Brain microvascular endothelial cell (primary cell): ENCODE measurements at regions not wholly inside any gene's neighbourhood (a gene's known extent, or its start where the extent isn't known, plus 50 kb on each side); places are given as distances from the start of the nearest gene placed in this dataset.

Experiments
- DNase-seq: peaks from one replicate; pipeline ENCODE4 v3.0.0-alpha.2; 2020
- H3K27ac ChIP-seq: fragments of 250-450 bp; sonication (Bioruptor Pico); 2 replicates; pipeline ENCODE4 v1.5.1; 2020; ENCODE audit warnings: mild to moderate bottlenecking, moderate library complexity
- H3K27me3 ChIP-seq: fragments of 250-450 bp; sonication (Bioruptor Pico); replicated peaks from 2 replicates; pipeline ENCODE4 v1.5.1; 2020; ENCODE audit warnings: mild to moderate bottlenecking
- H3K36me3 ChIP-seq: fragments of 250-450 bp; sonication (Bioruptor Pico); replicated peaks from 2 replicates; pipeline ENCODE4 v1.5.1; 2020; ENCODE audit warnings: mild to moderate bottlenecking
- H3K4me3 ChIP-seq: 2 replicates; pipeline ENCODE4 v1.5.1; 2011; ENCODE audit warnings: low read depth, mild to moderate bottlenecking, control low read depth, low read length, moderate library complexity
- CTCF ChIP-seq: IDR thresholded peaks from 2 replicates; pipeline ENCODE4 v1.5.1; 2011; ENCODE audit warnings: low read depth, mild to moderate bottlenecking, moderate library complexity, low read length, control low read depth, inconsistent platforms; ENCODE audit errors: missing control alignments
- in situ Hi-C: cut with HindIII; loops from 2 replicates; pipeline ENCODE4 v1.10.0; 2017; ENCODE audit warnings: low sequenced_read_pairs, low pct_ligation_motif_present

DNA sequence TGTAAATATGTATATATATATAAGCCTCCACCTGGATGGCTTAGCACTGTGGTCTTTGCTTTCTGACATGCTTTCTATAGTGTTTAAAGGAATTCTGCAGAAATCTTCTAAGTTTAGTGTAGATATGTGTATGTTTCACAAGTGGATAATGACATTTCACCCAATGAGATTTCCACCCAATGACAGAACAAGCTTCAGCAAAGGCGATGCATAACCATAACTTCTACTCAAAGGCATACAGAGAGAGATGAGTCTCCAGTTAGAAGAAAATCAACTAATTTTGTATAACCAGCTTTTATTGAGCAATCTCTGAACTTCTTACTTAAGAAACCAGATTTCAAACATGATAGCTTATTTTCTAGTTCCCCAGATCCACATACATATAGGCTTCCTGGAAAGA is 134.0 kb downstream of the DYRK2 start:
- no peak for TF ChIP-seq CTCF

DNA sequence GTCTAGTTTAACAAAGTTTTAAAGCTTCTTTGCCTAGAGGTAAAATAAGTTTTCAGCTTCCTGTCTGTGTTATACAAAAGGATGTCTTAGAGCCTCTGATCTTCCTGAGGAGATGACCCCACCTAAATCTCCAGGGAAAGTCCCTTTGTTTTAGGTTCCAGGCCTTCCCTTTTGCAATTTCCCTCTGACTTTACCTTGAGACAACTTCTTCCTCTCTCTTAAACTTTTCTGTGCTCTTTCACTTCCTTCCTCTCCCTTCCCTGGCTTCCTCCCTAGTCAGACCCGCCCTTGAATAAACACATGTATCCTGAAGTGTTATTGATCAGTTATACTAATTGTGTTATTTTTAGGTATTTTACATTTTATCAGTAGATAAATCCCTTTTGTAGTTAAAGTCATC is 134.8 kb downstream of the DYRK2 start:
- no peak overlapping the region for H3K27ac ChIP-seq
- no peak for TF ChIP-seq CTCF
- in situ Hi-C loops = no loop called here

More for the DNA sequence above, 134.0 kb downstream of the DYRK2 start:
- in situ Hi-C loops = no loop called here
- H3K36me3 ChIP-seq = no peaks in the 10 kb centered on the region
- no peaks in the 10 kb centered on the region for H3K27me3 ChIP-seq
- H3K4me3 ChIP-seq = no peak overlapping the region
- H3K27ac ChIP-seq = no peak overlapping the region
- DNase-seq = no peak

GRCh38 chr12:67784831-67785230 is 136.3 kb downstream of the DYRK2 start:
- in situ Hi-C loops = no loop called here
- DNase-seq = no peak

More for the DNA sequence above, 134.8 kb downstream of the DYRK2 start:
- Histone ChIP-seq H3K36me3 (no peaks in the 10 kb centered on the region), H3K27me3 (no peaks in the 10 kb centered on the region), H3K4me3 (no peak overlapping the region)
- DNase-seq = no peak

DNA sequence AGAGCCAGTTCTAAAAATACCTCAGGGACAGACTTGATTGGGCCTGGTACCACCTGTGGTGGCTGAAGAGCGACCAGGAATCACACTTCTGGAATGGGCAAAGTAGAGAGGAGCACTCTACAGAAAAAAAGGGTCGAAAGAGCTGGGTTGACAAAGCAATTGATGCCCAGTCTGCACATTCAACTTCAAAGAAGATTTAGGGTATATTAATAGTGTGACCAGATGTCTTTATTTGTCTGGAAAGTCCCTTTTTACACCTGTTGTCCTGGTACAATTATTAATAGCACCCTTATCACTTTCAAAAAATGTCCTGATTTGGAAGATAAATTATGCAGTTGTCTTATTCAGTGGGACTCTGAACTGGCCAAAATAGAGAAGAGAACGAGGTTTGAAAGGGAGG is 137.5 kb downstream of the DYRK2 start:
- Histone ChIP-seq H3K27me3 (no peaks in the 10 kb centered on the region), H3K36me3 (no peaks in the 10 kb centered on the region), H3K27ac (no peak overlapping the region), H3K4me3 (no peak overlapping the region)
- TF ChIP-seq CTCF = no peak
- no peak for DNase-seq
- in situ Hi-C loops = no loop called here

More at GRCh38 chr12:67784831-67785230, 136.3 kb downstream of the DYRK2 start:
- no peak overlapping the region for H3K4me3 ChIP-seq
- no peak for TF ChIP-seq CTCF
- no peaks in the 10 kb centered on the region for H3K27me3 ChIP-seq
- H3K27ac ChIP-seq = no peak overlapping the region
- no peaks in the 10 kb centered on the region for H3K36me3 ChIP-seq

GRCh38 chr12:67788118-67788517 is 139.6 kb downstream of the DYRK2 start:
- no peak for TF ChIP-seq CTCF
- Histone ChIP-seq H3K27me3 (no peaks in the 10 kb centered on the region), H3K4me3 (no peak overlapping the region), H3K27ac (no peak overlapping the region), H3K36me3 (no peaks in the 10 kb centered on the region)
- in situ Hi-C loops = no loop called here
- no peak for DNase-seq

DNA sequence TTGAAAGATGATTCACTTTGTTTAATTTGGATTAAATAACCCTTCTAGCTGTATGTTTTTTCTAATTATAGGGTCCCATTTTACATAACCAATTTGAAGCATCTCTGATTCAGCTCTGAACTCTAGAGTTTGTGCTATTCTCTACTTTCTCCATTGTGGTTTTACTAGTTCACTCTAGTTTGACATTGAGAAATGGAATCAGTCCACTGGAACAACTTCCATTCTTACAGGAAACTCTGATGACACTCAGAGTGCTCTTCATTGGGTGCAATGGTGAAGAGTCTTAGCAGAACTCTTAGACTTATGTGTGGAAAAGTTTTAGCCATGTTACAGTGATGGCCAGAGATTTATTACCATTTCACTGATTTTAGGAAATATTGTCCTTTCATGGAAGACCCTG is 140.7 kb downstream of the DYRK2 start:
- no peak for TF ChIP-seq CTCF
- DNase-seq = no peak
- no peak overlapping the region for H3K4me3 ChIP-seq
- in situ Hi-C loops = no loop called here
- H3K36me3 ChIP-seq = no peaks in the 10 kb centered on the region
- H3K27me3 ChIP-seq = no peaks in the 10 kb centered on the region
- H3K27ac ChIP-seq = no peak overlapping the region
